Breast epithelium (tissue), 4 donors: ENCODE measurements at regions not wholly inside any gene's neighbourhood (a gene's known extent, or its start where the extent isn't known, plus 50 kb on each side); places are given as distances from the start of the nearest gene placed in this dataset.

ENCODE experiments used
- DNase-seq, 2 donors: peaks; one replicate each; pipeline ENCODE4 v3.0.0-alpha.2; 2019; ENCODE audit warnings: low spot score in 2 of 2
- H3K27ac ChIP-seq, 2 donors: fragments of 200-600 bp; sonication (generic) in 1 of 2; one replicate each; pipeline ENCODE4 v1.5.1; 2016 to 2019; ENCODE audit warnings: mild to moderate bottlenecking in 1 of 2
- H3K27me3 ChIP-seq, 2 donors: fragments of 200-600 bp; sonication (generic) in 1 of 2; one replicate each; pipeline versions ENCODE4 v1.5.1 to v1.6.0; 2017 to 2019; ENCODE audit warnings: control low read depth in 1 of 2, mild to moderate bottlenecking in 1 of 2
- H3K36me3 ChIP-seq: fragments of 200-600 bp; one replicate; pipeline ENCODE4 v1.5.1; 2019
- H3K4me1 ChIP-seq, 2 donors: fragments of 200-600 bp; sonication (generic); one replicate each; pipeline ENCODE4 v1.5.1; 2016 to 2019; ENCODE audit warnings: control low read depth in 1 of 2
- H3K4me3 ChIP-seq, 3 donors: fragments of 200-600 bp; sonication (generic); 1 replicate in 2 of 3; 2 replicates in 1 of 3; pipeline ENCODE4 v1.5.1; 2016 to 2019; ENCODE audit warnings: mild to moderate bottlenecking in 3 of 3, moderate library complexity in 2 of 3
- H3K9me3 ChIP-seq, 2 donors: fragments of 200-600 bp; sonication (generic) in 1 of 2; one replicate each; pipeline ENCODE4 v1.5.1; 2016 to 2019; ENCODE audit warnings: control low read depth in 1 of 2
- POLR2A ChIP-seq: fragments of 450-650 bp; IDR thresholded peaks from one replicate; pipeline ENCODE4 v1.6.1; 2016; ENCODE audit warnings: antibody characterized with exemption, mild to moderate bottlenecking, moderate library complexity
- POLR2AphosphoS5 ChIP-seq, 3 donors: sonication (generic); formaldehyde crosslinking; IDR thresholded peaks; one replicate each; pipeline ENCODE4 v1.6.1; 2017; ENCODE audit warnings: antibody characterized with exemption in 3 of 3
- intact Hi-C: fragments of 100-400 bp; cut with DNase I; formaldehyde crosslinking; loops from one replicate; pipeline ENCODE4 v1.15.1; 2023; ENCODE audit warnings: low total_unique reads
- TF ChIP-seq, protein P1 (sequence below), 3 donors: fragments of 450-650 bp; IDR thresholded peaks; one replicate each; pipeline ENCODE4 v1.5.1; 2016 to 2017; ENCODE audit warnings: antibody characterized with exemption in 3 of 3, mild to moderate bottlenecking in 3 of 3, moderate library complexity in 3 of 3

DNA sequence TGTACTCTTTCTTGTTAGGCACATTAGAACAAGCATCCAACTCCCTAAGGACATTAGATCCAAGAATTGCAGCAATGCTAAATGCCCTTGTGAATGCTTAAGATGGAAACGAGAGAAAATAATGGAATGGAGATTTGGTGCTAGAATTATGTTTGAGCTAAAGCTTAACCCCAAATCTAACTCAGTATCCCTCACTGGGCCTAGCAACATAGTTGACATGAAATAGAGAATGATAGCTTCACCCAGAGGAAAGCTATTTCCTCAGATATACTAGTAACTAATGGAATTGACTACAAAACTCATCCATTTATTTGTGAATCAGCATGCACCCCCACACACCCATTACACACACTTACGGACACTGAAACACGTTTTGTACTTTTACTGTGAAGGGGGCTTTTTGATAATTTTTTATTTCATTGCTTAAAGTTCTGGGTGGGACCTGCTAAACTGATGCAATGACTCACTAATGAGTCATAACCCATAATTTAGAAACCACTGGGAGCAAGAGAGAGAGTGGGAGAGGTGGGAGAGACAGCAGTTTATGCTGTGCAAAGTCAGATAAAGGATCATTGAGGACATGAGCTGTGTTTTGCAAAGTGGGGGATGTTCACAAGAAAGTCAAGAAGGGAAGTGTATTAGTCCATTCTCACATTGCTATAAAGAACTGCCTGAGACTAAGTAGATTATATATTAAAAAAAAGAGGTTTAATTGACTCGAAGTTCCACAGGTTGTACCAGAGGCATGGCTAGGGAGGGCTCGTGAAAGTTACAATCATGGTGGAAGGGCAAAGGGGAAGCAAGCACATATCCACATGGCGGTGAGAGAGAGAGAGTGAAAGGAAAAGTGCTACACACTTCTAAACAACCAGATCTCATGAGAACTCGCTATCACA, 382.7 kb downstream of the SFMBT2 start:
- no peaks in the 10 kb centered on the region for H3K4me1 ChIP-seq
- intact Hi-C loops: no loop called here
- TF ChIP-seq POLR2AphosphoS5 (IDR thresholded peaks at IDR 0.05): no peak
- TF ChIP-seq, protein P1, sequence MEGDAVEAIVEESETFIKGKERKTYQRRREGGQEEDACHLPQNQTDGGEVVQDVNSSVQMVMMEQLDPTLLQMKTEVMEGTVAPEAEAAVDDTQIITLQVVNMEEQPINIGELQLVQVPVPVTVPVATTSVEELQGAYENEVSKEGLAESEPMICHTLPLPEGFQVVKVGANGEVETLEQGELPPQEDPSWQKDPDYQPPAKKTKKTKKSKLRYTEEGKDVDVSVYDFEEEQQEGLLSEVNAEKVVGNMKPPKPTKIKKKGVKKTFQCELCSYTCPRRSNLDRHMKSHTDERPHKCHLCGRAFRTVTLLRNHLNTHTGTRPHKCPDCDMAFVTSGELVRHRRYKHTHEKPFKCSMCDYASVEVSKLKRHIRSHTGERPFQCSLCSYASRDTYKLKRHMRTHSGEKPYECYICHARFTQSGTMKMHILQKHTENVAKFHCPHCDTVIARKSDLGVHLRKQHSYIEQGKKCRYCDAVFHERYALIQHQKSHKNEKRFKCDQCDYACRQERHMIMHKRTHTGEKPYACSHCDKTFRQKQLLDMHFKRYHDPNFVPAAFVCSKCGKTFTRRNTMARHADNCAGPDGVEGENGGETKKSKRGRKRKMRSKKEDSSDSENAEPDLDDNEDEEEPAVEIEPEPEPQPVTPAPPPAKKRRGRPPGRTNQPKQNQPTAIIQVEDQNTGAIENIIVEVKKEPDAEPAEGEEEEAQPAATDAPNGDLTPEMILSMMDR (IDR thresholded peaks at IDR 0.05): no peak
- no peak for TF ChIP-seq POLR2A
- H3K4me3 ChIP-seq: no peak overlapping the region
- H3K27me3 ChIP-seq: no peaks in the 10 kb centered on the region
- DNase-seq: no peak
- no peaks in the 10 kb centered on the region for H3K9me3 ChIP-seq
- no peaks in the 10 kb centered on the region for H3K36me3 ChIP-seq
- H3K27ac ChIP-seq: no peak overlapping the region

DNA sequence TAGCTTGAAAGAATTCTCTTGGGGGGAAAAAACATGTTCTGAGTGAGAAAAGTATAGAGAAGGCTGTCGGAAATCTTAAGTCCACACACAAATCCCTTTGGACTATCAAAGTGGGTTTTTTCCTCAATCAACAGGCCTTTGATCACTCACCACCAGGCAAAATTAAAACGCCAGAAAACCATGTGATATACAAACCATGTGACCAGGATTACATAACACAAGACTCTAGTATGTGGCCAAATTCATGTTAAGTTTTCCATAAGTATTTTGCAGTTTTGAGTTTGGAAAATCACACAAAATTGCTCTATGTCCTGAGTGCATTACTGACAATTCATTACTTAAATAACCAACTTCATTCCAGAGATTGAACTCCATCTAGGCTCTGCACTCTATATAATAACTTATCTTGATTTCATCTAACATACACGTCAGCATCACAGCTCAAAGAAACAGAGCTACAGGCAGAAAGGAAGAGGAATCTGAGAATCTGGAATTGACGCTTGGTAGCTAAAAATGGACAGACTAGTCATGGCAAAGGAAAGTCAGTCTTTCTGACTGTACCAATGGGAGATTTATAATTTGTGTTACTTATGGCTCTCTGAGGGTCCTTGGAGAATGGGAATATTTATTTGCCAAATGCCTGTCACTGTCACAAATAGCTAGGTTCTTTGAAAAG, 383.5 kb downstream of the SFMBT2 start:
- Histone ChIP-seq H3K27me3 (no peaks in the 10 kb centered on the region), H3K27ac (no peak overlapping the region), H3K9me3 (no peaks in the 10 kb centered on the region), H3K4me1 (no peaks in the 10 kb centered on the region), H3K36me3 (no peaks in the 10 kb centered on the region), H3K4me3 (no peak overlapping the region)
- intact Hi-C loops: no loop called here
- DNase-seq: no peak
- TF ChIP-seq, protein P1 (IDR thresholded peaks at IDR 0.05): no peak
- no peak for TF ChIP-seq POLR2A
- TF ChIP-seq POLR2AphosphoS5 (IDR thresholded peaks at IDR 0.05): no peak

DNA sequence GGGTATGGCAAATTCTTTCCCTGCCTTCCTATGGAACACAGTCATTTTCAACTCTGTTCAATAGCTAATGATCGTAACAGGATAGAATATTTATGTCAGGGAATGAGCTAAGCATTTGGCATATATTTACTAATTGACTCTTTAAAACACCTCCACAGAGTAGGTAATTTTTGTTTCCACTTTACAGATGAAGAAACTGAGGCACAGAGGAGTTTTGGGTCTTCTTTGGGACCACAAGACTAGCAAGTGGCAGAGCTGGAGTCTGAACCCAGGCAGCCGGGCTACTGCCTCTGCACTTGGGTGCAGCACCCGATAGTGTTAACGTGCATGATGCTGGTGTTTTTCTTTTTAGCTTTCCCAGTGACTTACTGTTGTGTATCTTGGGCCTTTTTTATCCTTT, 384.0 kb downstream of the SFMBT2 start:
- intact Hi-C loops: no loop called here
- no peak for DNase-seq
- Histone ChIP-seq H3K36me3 (no peaks in the 10 kb centered on the region), H3K9me3 (no peaks in the 10 kb centered on the region), H3K4me3 (no peak overlapping the region), H3K27ac (no peak overlapping the region), H3K4me1 (no peaks in the 10 kb centered on the region), H3K27me3 (no peaks in the 10 kb centered on the region)
- TF ChIP-seq POLR2AphosphoS5 (IDR thresholded peaks at IDR 0.05): no peak
- TF ChIP-seq, protein P1 (IDR thresholded peaks at IDR 0.05): no peak
- no peak for TF ChIP-seq POLR2A

DNA sequence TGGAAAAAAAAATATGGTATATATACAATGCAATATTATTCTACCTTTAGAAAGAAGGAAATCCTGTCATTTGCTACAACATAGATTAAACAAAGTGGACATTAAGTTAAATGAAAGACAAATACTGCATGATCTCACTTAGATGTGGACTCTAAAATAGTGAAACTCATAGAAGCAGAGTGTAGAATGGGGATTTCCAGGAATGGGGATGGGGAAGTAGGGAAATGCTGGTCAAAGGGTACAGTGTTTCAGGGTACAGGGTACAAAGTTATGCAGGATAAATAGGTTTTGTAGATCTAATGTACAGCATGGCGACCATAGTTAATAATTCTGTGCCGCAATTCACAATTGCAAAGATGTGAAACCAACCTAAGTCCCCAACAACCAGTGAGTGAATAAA, 385.5 kb downstream of the SFMBT2 start:
- Histone ChIP-seq H3K27ac (no peak overlapping the region), H3K4me1 (no peaks in the 10 kb centered on the region), H3K9me3 (no peaks in the 10 kb centered on the region), H3K27me3 (no peaks in the 10 kb centered on the region), H3K36me3 (no peaks in the 10 kb centered on the region), H3K4me3 (no peak overlapping the region)
- no peak for DNase-seq
- intact Hi-C loops: no loop called here
- TF ChIP-seq POLR2AphosphoS5 (IDR thresholded peaks at IDR 0.05) (no peak), POLR2A (no peak)
- TF ChIP-seq, protein P1 (IDR thresholded peaks at IDR 0.05): no peak

DNA sequence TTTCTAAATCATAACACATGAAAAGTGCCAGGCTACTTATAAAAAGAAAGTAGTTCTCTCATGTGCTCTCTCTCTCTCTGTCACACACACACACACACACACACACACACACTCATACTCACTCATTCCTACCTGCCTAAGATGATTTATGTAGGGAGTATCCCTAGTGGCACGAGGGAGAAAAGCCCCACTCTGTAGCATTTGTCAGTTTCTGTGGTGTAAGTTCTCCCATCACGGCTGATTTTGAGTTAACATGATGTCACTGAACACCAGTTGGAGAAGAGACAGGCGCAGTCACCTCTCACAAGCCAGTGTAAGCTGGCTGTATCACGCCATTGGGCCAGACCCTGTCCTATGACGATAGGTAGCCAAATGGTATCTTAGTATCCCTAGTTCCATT, 395.4 kb downstream of the SFMBT2 start:
- DNase-seq: no peak
- Histone ChIP-seq H3K4me3 (no peak overlapping the region), H3K27me3 (no peaks in the 10 kb centered on the region), H3K27ac (no peak overlapping the region), H3K4me1 (no peaks in the 10 kb centered on the region), H3K9me3 (no peaks in the 10 kb centered on the region), H3K36me3 (no peaks in the 10 kb centered on the region)
- intact Hi-C loops: no loop called here
- TF ChIP-seq, protein P1 (IDR thresholded peaks at IDR 0.05): no peak
- TF ChIP-seq POLR2A (no peak), POLR2AphosphoS5 (IDR thresholded peaks at IDR 0.05) (no peak)
